Smooth muscle cell (in vitro differentiated cells): ENCODE measurements at regions not wholly inside any gene's neighbourhood (a gene's known extent, or its start where the extent isn't known, plus 50 kb on each side); places are given as distances from the start of the nearest gene placed in this dataset.

ENCODE experiments used
- DNase-seq: peaks from one replicate; lab custom pipeline; 2025; ENCODE audit not compliant: unreplicated experiment; lab: John Stamatoyannopoulos, UW
- H2AFZ ChIP-seq: fragments of 200-600 bp; sonication (generic); 2 replicates; pipeline ENCODE4 v1.6.0; 2016; ENCODE audit warnings: antibody characterized with exemption, low read depth, mild to moderate bottlenecking
- H3F3A ChIP-seq: fragments of 200-600 bp; sonication (generic); 2 replicates; pipeline ENCODE4 v1.6.0; 2017; ENCODE audit warnings: antibody characterized with exemption, low read depth
- H3K27ac ChIP-seq: fragments of 200-600 bp; sonication (generic); 2 replicates; pipeline ENCODE4 v1.5.1; 2016; ENCODE audit warnings: low read depth, mild to moderate bottlenecking
- H3K27me3 ChIP-seq: fragments of 200-600 bp; sonication (generic); 2 replicates; pipeline ENCODE4 v1.6.1; 2016; ENCODE audit warnings: low read depth, mild to moderate bottlenecking
- H3K36me3 ChIP-seq: fragments of 200-600 bp; sonication (generic); 2 replicates; pipeline ENCODE4 v1.5.1; 2016; ENCODE audit warnings: low read depth
- H3K4me1 ChIP-seq: fragments of 200-600 bp; sonication (generic); 2 replicates; pipeline ENCODE4 v1.5.1; 2016; ENCODE audit warnings: low read depth
- H3K4me2 ChIP-seq: fragments of 200-600 bp; sonication (generic); 2 replicates; pipeline ENCODE4 v1.6.0; 2016; ENCODE audit warnings: mild to moderate bottlenecking
- H3K4me3 ChIP-seq: fragments of 200-600 bp; sonication (generic); 2 replicates; pipeline ENCODE4 v1.5.1; 2016; ENCODE audit warnings: mild to moderate bottlenecking
- H3K79me2 ChIP-seq: fragments of 200-600 bp; sonication (generic); 2 replicates; pipeline ENCODE4 v1.6.0; 2016; ENCODE audit warnings: low read depth, mild to moderate bottlenecking
- H3K9ac ChIP-seq: fragments of 200-600 bp; sonication (generic); 2 replicates; pipeline ENCODE4 v1.6.0; 2016; ENCODE audit warnings: low read depth
- H3K9me3 ChIP-seq: fragments of 200-600 bp; sonication (generic); replicated peaks from 2 replicates; pipeline ENCODE4 v1.5.1; 2016; ENCODE audit warnings: low read depth
- H4K20me1 ChIP-seq: fragments of 200-600 bp; sonication (generic); 2 replicates; pipeline ENCODE4 v1.6.0; 2016; ENCODE audit warnings: low read depth
- CTCF ChIP-seq: fragments of 200-600 bp; sonication (generic); IDR thresholded peaks from 2 replicates; pipeline ENCODE4 v1.5.1; 2017; ENCODE audit warnings: borderline replicate concordance, mild to moderate bottlenecking, antibody characterized with exemption; ENCODE audit not compliant: insufficient read depth, poor library complexity, severe bottlenecking
- whole genome bisulfite sequencing: methylation state at CpG from one replicate; pipeline ENCODE4 v1.1.7; 2016; ENCODE audit warnings: low lambda C conversion rate; 5-methylcytosine and 5-hydroxymethylcytosine counted together

- H3K79me2 ChIP-seq = no peaks in the 10 kb centered on the region
- no peaks in the 10 kb centered on the region for H3K4me1 ChIP-seq
- no peak for DNase-seq
- TF ChIP-seq CTCF = no peak
- no peak overlapping the region for H3K4me3 ChIP-seq
- no peaks in the 10 kb centered on the region for H3F3A ChIP-seq
- H3K27ac ChIP-seq = no peak overlapping the region
- no peaks in the 10 kb centered on the region for H3K27me3 ChIP-seq
- WGBS = 52% methylated on average over 1 of the region's 1 CpG
- no peaks in the 10 kb centered on the region for H3K36me3 ChIP-seq
- no peaks in the 10 kb centered on the region for H4K20me1 ChIP-seq
- H3K4me2 ChIP-seq = no peak overlapping the region
- no peak overlapping the region for H3K9ac ChIP-seq
- H3K9me3 ChIP-seq = no peaks in the 10 kb centered on the region
- no peak overlapping the region for H2AFZ ChIP-seq
Measured at GRCh38 chr14:61632807-61633206, 62.5 kb upstream of the HIF1A start.

- Histone ChIP-seq H3K9ac (no peak overlapping the region), H3K27ac (no peak overlapping the region), H3K4me3 (no peak overlapping the region), H4K20me1 (no peaks in the 10 kb centered on the region), H3K27me3 (no peaks in the 10 kb centered on the region), H2AFZ (no peak overlapping the region), H3K36me3 (no peaks in the 10 kb centered on the region), H3F3A (no peaks in the 10 kb centered on the region), H3K9me3 (no peaks in the 10 kb centered on the region), H3K79me2 (no peaks in the 10 kb centered on the region), H3K4me2 (no peak overlapping the region), H3K4me1 (no peaks in the 10 kb centered on the region)
- no peak for DNase-seq
- TF ChIP-seq CTCF = no peak
- 90% methylated on average over 1 of the region's 1 CpG for WGBS
Measured at GRCh38 chr14:61636291-61636690, 59.0 kb upstream of the HIF1A start.

GRCh38 chr14:61636779-61637178 lies 58.5 kb upstream of the HIF1A start:
- H2AFZ ChIP-seq = no peak overlapping the region
- no peaks in the 10 kb centered on the region for H4K20me1 ChIP-seq
- H3K4me3 ChIP-seq = no peak overlapping the region
- H3F3A ChIP-seq = no peaks in the 10 kb centered on the region
- no peak for DNase-seq
- 87% methylated on average over 3 of the region's 3 CpGs for WGBS
- H3K9ac ChIP-seq = no peak overlapping the region
- no peak overlapping the region for H3K4me2 ChIP-seq
- H3K27me3 ChIP-seq = no peaks in the 10 kb centered on the region
- H3K36me3 ChIP-seq = no peaks in the 10 kb centered on the region
- H3K4me1 ChIP-seq = no peaks in the 10 kb centered on the region
- no peak overlapping the region for H3K27ac ChIP-seq
- no peak for TF ChIP-seq CTCF
- H3K79me2 ChIP-seq = no peaks in the 10 kb centered on the region
- no peaks in the 10 kb centered on the region for H3K9me3 ChIP-seq

- Histone ChIP-seq H3K9me3 (no peaks in the 10 kb centered on the region), H3K4me3 (no peak overlapping the region), H3K27ac (no peak overlapping the region), H3K79me2 (no peaks in the 10 kb centered on the region), H4K20me1 (no peaks in the 10 kb centered on the region), H3K4me1 (no peaks in the 10 kb centered on the region), H3F3A (no peaks in the 10 kb centered on the region), H3K9ac (no peak overlapping the region), H3K36me3 (no peaks in the 10 kb centered on the region), H3K4me2 (no peak overlapping the region), H3K27me3 (no peaks in the 10 kb centered on the region), H2AFZ (no peak overlapping the region)
- WGBS = 95% methylated on average over 12 of the region's 12 CpGs
- no peak for TF ChIP-seq CTCF
- DNase-seq = no peak
Measured at GRCh38 chr14:61638595-61639387, 56.5 kb upstream of the HIF1A start.
